ENCODE measurements at regions not wholly inside any gene's neighbourhood (a gene's known extent, or its start where the extent isn't known, plus 50 kb on each side); places are given as distances from the start of the nearest gene placed in this dataset.

DNA sequence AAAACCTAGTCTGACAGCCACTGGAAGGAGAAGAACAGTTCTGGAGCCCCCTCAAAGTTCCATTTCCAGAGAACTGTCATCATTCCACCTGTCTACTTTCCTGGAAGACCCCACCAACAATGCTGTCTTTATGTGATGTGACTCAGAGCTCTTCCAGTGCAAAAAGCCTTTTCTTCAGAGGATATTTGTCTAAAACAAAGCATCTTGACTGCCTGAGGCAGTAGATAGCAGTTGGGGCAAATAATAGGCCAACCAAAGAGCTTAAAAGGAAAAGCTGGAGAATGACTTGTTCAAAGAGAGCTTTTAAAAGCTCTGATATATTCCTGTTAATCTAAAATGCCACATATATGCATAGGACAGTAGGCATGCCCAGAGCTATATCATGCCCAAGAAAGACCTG, 62.6 kb downstream of the MIS18A start:
- DNase-seq = no peak

DNA sequence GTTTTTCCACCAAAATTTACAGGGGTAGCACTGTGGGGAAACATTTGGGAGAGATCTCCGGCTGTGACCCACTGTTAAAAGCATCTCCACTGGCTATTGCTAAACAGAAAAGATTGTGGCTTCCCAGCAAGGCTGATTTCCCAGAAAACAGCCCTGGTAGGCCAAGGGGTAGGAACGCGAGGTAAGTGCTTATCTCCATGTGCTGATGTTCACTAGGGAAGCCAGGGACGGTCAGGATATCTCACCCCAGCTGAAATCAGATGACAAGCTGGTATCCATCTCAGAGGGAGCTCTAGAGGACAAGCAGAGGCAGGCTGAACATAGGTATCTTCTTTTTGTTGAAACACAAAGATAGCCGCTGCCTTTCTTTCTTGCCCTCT, 63.6 kb downstream of the MIS18A start:
- no peak for DNase-seq

DNA sequence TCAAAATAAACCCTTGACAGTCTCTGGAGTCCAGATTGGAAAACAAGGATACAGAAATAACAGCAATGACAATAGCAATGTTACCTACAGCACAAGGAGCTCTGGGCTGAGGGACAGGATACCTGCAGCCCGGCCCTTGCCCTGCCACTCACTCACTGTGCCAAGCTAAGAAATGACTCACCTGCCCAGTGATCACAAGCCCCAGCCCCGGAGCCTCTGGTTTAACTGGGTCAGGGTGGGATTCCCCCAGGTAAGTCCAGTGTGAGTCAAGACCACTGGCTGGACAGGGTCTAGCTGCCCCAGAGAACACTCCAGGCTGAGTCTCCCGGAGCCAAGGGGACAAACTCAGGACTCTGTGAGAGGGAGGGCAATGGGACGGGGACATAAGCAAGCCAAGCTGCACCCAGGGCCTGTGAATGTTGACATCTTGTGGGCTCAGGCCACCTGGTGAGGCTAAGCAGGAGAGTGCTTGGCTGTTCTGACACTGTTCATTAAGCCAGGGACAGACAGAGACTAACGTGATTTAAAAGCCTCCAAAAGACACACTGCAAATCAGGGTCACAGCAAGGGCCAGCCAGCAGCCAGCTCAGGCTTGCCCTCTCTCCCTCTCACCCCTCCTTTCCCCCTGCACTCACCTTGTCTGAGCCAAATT, 64.1 kb downstream of the MIS18A start:
- no peak for DNase-seq

DNA sequence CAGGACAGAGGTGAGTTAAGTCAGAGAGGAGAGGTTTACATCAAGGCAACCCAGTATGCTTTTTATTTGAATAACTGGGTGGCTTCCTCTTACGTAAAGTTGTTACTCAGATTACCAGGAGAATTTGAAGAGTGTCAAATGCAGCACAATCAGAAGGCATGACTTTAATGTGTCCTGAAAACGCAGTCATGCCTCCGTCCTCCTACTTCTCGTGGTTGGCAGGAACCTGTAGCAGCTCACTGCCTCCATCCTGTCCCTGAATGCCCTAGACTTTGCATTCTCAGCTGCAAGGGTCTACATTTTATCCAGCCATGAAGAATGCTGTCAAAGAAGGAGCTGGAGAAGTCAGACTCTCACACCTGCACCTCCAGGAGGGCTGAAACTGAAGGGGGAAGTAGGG, 66.7 kb downstream of the MIS18A start:
- no peak for DNase-seq

DNA sequence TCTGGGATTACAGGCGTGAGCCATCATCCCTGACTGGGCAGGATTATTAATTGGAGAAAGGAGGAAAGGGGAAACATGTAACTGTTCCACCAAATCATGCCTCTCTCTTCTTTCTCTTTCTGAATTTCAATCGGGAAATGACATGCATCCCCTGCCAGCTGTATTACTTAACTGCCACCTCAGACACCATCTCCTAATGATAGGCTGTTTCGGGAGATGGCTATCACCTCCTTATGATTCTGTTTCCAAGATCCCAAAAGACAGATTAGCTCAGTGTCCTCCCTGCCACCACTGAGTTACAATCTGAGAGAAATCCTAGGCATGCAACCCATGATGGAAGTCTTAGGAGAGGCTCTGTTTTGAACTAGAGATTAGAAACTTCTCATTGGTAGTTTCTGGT, 67.5 kb downstream of the MIS18A start:
- no peak for DNase-seq

DNA sequence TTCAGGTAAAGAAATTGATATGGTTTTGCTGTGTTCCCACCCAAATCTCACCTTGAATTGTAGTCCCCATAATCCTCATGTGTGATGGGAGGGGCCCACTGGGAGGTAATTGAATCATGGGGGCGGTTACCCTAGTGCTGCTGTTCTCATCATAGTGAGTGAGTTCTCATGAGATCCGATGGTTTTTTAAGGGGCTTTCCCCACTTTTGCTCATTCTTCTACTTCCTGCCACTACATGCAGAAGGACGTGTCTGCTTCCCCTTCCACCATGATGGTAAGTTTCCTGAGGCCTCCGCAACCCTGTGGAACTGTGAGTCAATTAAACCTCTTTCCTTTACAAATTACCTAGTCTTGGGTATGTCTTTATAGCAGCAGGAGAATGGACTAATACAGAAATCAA, 69.3 kb downstream of the MIS18A start:
- no peak for DNase-seq

DNA sequence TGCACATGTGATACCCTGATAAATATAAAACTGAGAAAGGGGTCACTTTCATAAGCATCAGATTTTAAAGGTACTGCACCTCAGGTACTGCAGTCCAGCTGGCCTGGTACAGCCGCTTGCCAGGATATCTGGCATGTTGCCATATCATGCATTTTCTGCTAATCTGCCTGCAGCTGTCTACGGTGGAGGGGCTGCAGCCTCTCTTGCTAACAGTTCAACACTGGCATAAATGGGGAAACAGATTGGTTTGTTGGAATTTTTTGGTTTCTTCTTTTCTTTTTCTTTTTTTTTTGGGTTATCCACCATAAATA, 71.5 kb downstream of the MIS18A start:
- DNase-seq = no peak

DNA sequence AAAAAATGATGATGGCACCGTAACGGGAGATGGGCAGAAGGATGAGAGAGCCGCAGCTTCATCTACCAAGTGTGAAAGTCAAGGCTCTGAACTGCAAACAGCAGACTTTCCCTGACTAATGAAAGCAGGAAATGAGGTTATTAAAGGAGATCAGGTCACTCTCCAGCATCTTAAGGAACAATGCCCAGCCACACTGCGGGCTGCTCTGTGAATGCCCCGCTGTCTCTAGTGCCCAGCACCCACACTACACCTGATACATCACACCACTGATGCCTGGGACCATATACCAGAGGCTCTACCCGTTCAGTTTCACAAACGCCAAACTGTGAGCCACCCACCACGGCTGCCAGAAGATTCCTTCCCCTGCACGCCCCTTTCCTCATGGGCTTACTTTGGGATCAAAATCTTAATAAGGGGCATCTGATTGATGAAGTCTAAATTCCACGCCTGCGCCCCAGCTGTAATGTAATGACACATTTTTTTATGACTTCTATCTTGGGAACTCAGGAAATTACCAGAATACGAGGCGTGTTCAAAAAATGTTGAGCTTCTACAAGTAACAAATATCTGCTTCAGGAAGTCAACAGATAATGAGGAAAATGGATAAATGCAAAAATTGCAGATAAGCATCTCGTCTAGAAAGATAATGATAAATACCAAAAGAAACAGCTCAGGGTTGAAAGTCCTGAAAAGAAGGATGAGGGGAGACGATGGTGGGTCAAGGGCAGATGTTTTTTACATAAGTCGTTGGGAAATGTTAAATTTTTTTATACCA, 72.0 kb downstream of the MIS18A start:
- no peak for DNase-seq

DNA sequence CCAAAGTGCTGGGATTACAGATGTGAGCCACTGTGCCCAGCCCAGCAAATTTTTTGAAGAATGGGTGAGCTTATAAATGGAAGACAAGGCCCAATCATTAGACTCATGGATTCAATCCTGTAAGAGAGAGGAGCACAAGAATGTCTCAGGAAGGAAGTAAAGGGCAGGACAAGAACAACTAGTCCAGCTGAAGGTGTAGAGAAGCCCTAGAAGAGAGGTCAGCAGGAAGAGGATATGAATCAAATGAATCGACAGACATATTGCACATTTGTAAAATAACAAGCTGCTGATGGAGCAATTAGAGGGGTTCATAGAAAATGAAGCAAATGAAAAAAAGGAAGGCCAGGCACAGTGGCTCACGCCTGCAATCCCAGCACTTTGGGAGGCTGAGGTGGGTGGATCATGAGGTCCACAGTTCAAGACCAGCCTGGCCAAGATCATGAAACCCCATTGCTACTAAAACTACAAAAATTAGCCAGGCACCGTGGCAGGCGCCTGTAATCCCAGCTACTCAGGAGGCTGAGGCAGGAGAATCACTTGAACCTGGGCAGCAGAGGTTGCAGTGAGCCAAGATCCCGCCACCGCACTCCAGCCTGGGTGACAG, 74.9 kb downstream of the MIS18A start:
- no peak for DNase-seq

DNA sequence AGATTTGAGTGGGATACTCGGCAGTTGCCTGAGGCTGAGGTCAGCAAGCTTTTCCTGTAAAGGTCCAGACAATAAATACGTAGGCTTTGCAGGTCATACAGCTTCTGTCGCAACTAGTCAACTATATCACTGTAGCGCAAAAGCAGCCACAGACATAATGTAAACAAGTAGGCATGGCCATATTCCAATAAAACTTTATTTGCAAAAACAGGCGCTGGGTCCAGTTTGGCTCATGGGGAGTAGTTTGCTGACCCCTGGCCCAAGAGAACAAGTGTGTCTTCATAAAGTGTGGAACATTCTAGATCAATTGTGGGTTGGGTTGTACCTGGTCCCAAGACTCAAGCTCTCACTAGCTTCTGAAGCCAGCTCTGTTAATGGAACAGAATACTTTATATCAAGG, 78.8 kb downstream of the MIS18A start:
- DNase-seq = no peak

DNA sequence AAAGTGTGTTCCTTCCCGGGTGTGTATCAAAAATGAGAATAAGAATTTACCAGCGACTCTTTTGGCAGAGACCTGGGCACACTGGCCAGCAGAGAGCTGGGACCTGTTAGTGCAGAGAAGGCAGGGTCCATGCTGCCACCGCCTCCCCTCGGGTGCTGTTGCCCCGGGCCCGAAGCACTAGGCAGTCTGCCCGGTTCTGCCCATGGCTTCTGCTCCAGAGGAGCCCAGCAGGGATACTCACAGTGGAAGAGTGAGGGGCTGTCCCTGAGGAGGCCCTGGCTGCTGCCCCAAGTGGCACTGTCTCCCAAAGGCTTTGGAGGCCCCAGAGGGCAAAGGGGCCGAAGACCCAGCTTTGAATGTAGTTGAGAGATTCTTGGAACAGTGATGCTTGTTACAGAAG, 80.5 kb downstream of the MIS18A start:
- no peak for DNase-seq

DNA sequence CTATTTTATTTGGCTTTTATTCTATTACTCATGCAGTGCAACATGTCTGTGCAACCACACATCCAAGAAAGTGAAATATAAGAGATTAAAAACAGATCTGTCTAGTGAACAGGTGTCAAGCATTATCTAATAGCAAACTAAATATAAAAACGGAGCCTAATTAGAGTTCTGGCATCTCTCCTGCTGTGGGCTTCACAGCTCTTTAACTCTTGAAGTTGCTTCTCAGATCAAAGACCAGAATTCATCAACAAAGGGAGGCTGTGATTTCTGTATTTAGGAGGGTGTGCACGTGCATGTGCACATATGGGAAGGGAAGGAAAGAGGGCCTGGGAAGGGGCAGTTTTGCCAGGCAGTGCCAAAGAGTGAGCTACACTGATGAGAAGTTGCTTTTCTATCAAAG, 81.0 kb downstream of the MIS18A start:
- DNase-seq = no peak

DNA sequence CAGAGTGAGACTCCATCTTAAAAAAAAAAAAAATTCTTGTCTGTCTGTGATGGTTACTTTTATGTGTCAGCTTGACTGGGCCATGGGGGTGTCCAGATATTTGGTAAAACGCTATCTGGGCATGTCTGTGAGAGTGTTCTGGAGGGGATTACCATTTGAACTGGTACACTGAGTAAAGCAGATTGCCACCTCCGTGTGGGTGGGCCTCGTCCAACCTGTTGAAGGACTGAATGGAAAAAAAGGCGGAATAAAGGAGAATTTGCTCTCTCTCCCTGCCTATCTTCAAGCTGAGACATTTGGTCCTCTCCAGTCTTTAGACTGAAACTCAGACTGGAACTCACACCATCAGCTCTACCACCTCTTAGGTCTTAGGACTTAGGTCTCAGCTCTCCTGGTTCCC, 82.8 kb downstream of the MIS18A start:
- DNase-seq = no peak

DNA sequence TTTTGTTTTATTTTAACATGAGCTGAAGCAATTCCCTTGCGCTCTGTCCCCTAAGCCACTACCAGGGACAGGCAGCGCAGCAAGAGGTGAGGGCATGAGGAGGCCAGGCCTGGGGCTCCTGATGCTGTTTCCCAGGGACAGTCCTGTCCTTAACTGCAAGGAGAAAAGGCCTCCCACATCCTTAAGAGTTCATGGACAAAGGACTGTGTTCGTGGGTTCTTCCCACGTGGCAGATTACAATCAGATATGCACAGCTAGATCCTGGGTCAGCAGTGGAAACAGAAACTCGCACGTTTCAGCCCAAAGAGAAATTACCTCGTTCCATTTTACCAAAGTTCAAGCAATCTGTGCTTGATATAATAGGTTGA, 85.8 kb downstream of the MIS18A start:
- DNase-seq = no peak

DNA sequence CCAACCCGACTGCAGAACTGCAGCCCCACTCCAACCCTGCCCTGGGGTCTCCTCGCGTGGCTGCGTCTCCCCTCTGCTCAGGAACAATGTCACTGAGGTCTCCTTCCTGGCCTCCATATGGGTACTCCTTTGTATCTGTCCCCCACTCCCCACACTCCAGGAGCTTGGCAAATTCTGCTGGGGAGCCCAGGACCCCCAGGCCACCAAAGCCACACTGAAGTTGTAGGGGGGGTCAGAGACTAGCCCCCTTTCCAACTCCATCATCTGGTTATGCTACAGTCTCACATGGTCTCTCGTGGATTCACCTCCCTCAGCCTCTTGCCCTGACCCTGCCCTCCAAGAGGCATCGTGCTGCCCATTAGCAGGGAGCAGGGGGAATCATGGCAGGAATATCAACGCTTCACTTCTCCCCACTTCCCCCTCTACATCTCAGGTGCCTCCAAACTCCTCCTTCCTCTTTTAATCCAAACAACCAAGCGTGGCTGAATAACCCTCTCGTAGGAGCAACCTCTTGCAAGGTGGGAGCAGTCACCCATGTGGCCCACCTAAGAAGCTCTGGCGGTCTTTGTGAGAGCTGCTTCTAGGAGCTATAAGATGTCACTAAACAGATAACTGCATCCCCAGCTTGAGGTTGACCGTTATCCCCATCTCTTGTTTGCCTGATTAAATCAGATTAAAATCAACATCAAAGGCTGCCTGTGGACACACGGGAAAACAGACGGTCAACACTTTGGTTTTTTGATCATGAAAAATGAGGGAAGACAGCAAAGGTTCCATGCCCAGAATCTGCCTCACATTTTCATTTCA, 86.4 kb downstream of the MIS18A start:
- no peak for DNase-seq

DNA sequence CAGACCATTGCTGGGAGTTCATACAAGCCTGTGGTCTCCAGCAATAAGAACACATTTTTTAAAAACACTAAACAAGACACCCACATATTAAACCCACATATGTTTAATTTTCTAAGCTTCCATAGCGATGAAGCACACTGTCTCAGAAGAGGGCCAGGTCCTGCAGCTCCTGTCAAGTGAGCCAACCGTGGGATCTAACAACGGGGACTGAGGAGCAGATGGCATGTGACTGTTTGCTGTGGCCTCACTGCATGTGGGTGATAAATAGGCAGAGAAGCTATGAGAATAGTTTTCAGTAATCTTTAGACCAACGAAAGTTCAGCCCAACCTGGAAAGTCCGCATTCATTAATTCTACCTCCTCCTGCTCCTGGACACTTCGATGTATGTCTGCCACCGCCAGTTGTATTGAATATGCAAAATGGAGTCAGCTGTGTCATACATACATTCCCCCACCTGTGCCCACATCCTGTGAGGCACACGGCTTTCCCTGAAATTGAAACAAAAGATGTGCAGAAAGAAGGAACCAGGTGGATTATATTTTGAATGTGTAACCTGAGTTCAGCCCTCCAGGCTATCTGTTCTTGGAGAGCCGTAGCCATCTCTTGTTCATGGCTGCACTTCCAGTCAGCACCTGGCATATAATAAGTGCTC, 88.2 kb downstream of the MIS18A start:
- no peak for DNase-seq

DNA sequence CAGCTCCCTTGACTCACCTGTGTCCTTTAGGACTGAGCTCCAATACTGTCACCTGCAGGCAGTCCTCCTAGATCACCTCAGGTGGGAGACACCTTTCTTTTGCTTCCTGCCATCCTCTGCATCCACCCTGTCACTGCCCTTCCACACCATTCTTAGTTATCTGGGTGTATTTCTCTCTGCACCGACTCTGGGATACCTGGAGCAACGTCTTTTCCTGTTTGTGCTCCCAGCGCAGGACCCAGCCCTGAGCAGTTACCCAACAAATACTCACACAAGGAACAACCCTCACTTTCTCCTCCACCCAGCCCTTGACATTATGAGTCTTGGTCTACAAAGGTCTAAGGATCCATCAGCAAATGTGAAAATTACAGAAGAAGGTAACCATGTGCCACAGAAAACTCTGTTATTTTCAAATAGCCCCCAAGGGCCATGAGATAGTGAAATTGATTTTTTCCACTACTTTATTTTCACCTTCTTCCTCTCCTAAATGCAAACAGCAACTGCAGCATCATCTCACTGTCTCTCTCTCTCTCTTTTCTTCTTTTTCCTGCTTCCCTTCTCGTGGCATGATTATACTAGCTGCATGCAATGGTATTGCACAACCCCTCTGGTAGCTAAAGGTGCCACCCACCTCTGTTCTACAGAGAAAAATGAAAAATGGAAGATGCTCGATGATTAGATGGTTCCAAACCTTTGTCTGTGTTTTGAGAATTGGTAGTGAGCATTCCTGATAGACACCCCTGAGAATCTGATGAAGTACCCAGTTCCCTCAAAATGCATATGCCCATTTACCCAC, 89.0 kb downstream of the MIS18A start:
- DNase-seq = no peak

DNA sequence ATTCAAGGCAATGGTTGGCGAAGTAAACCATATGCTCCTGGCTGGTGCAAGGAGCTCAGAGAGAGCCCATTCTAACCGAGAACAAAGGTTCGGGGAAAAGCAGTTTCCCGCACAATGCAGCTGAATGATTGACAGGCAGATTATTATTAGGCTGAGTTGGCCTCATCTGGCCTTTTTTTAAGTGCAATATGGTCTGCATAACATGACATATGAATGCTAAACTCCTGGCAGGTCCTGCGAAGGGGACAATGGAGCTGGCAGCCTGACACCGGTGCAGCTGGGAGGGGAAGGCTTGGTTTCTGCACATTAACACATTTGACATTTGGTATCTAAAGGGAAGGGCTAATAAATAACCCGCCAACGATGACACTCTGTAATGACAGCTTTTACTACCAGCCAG, 92.0 kb downstream of the MIS18A start:
- no peak for DNase-seq

DNA sequence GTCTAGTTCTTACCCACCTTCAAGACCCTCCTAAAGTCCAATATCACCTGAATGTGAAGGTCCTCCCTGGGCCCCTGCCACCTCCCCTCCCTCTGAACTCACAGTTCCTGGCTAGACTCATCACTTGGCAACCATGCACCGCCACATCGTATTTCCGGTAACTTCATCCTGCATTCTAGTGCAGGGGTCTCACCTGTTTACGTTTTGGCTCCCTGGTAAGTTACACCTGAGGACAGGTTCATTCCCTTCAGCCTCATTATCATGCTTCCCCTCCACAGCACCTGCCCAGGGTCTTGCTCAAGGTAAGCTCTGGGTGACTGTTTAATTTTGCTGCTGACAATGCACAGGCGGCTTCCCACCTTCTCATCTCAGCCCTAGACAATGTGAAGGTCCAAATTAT, 93.1 kb downstream of the MIS18A start:
- no peak for DNase-seq

DNA sequence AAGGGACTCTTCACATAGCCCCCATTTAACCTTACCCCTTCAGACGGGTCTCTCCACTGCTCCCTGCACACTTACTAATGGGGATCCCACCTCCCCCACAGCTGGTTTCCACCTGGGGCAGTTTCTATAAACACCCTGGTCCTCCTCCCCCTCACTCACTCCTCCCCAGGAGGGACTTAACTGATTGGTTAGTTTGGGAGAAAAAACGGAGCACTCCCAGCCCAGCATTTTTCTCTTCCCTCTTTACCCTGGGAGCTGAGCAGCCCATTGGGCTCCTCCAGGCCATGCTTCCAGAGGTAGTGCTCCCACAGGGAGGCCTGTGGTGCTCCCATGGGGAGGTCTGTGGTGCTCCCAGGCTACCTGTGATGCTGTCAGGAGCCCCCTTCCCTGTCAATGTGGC, 93.7 kb downstream of the MIS18A start:
- DNase-seq = no peak

DNA sequence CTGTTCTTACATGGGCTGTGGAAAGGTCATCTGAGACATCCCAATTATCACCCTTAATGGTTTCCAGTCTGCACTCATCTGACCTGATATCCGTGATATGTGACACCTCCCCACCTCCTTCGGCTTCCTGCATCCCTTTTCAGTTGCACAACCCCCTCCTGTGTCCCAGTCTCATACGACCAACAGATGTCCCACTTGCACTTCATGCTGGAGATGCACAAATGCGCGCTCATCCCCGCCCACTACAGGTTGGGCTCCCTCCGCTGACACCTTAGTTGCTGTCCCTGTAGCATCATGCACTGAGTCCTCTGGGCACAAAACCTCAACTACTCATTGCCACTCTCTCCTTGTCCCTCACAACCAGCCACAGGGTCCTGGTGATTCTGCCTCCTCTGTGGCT, 94.4 kb downstream of the MIS18A start:
- no peak for DNase-seq

DNA sequence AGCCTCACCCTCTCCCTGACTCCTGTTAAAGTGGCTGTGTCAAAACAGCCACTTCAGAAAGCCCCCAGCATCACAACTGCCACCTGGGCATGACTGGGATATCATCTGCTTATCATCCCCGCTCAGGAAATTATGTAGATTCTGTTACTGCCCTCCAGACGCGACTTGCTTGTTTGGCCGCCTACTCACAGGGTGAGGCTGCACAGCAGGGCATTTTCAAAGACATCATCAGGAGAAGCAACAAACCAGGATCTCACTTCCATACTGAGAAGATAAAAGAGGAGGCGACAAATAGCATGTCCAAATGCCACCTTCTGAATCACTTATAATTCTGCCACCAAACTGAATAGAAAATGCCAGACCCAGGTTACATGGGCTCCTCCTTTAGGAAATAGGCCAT, 94.8 kb downstream of the MIS18A start:
- DNase-seq = no peak

DNA sequence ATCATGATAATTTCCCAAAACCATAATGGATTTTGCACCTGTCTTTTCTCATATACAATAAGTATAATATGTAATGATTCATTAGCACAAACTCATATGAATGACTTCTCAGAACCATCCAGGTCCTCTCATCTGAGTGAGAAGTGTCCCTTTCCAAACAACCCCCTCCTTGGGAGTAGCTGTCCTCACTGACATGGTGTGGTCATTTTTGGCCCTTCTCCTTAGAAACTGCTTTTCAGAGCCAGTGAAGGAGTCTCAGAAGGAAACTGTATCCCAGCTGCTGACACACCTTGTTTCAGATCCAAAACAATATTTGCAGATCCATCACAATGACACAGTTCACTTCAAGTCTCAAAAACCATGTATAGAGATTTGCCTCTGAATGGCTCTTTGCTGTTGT, 95.5 kb downstream of the MIS18A start:
- DNase-seq = no peak
